Astrocyte (in vitro differentiated cells and primary cell): ENCODE measurements at regions not wholly inside any gene's neighbourhood (a gene's known extent, or its start where the extent isn't known, plus 50 kb on each side); places are given as distances from the start of the nearest gene placed in this dataset.

Experiments
- CTCF ChIP-seq: IDR thresholded peaks from 2 replicates; pipeline ENCODE4 v1.5.1; 2011; ENCODE audit warnings: low read depth, mild to moderate bottlenecking, inconsistent platforms, low read length, moderate library complexity; ENCODE audit not compliant: insufficient read depth
- EZH2 ChIP-seq: IDR thresholded peaks from 2 replicates; pipeline ENCODE4 v1.6.1; 2012; ENCODE audit warnings: mild to moderate bottlenecking, low read length, inconsistent platforms; ENCODE audit not compliant: insufficient read depth

GRCh38 chr12:67400742-67401141 lies 131.6 kb downstream of the CAND1 start:
- TF ChIP-seq CTCF (no peak), EZH2 (no peak)
